Stimulated activated naive CD8-positive, alpha-beta T cell treated with anti-CD3 and anti-CD28 coated beads, Interleukin-15, amount 100 ng/mL, for 72 hours (primary cell): ENCODE measurements at regions not wholly inside any gene's neighbourhood (a gene's known extent, or its start where the extent isn't known, plus 50 kb on each side); places are given as distances from the start of the nearest gene placed in this dataset.

ENCODE experiments used
- ATAC-seq: fragments of 150-1000 bp; cut with Tn5 transposase; 2 replicates; pipeline ENCODE4 v1.10.0; 2021; ENCODE audit warnings: mild to moderate bottlenecking, moderate library complexity
- DNase-seq, 2 donors: peaks; one replicate each; pipeline ENCODE4 v3.0.0; 2021 to 2022
- H3K27ac Mint-ChIP-seq, 2 donors: one replicate each; pipeline ENCODE4 v1.8.0; 2022; ENCODE audit warnings: mild to moderate bottlenecking in 2 of 2, mixed read lengths in 2 of 2, moderate library complexity in 2 of 2
- H3K27me3 Mint-ChIP-seq: one replicate; pipeline ENCODE4 v1.8.0; 2022; ENCODE audit warnings: mixed read lengths
- H3K4me1 Mint-ChIP-seq: one replicate; pipeline ENCODE4 v1.8.0; 2022; ENCODE audit warnings: mild to moderate bottlenecking, mixed read lengths
- H3K4me3 Mint-ChIP-seq, 2 donors: one replicate each; pipeline ENCODE4 v1.8.0; 2022; ENCODE audit warnings: mild to moderate bottlenecking in 2 of 2, mixed read lengths in 2 of 2, moderate library complexity in 1 of 2
- H3K9me3 Mint-ChIP-seq, 2 donors: one replicate each; pipeline ENCODE4 v1.8.0; 2022; ENCODE audit warnings: mixed read lengths in 2 of 2

GRCh38 chr7:86295526-86295925 lies 348.2 kb upstream of the GRM3 start:
- no peak for ATAC-seq
- Mint-ChIP-seq H3K9me3 (no peaks in the 10 kb centered on the region), H3K27ac (no peak overlapping the region), H3K27me3 (no peaks in the 10 kb centered on the region), H3K4me1 (no peaks in the 10 kb centered on the region), H3K4me3 (no peak overlapping the region)
- no peak for DNase-seq

DNA sequence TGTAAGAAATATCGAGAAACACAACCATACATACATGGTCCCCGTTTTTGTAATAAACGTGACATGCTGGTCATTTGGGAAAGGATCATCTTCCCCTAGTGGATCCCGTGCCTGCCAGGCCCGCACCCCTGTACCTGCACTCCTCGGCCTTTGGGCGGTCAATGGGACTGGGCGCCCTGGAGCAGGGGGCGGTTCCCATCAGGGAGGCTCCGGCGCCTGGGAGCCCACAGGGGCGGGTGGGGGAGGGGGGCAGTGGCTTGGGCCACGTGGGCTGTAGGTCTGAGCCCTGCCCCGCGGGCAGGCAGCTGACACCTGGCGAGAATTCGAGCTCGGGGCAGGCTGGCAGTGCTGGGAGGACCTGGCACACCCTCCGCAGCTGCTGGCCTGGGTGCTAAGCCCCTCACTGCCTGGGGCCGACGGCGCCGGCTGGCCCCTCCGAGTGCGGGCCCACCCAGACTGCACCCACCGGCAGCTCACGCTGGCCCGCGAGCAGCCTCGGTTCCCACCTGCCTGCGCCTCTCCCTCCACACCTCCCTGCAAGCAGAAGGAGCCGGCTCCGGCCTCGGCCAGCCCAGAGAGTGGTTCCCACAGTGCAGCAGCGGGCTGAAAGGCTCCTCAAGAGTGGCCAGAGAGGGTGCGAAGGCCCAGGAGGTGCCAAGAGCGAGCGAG lies 361.6 kb upstream of the GRM3 start:
- H3K4me3 Mint-ChIP-seq: no peak overlapping the region
- ATAC-seq (no peak), DNase-seq (no peak)
- no peaks in the 10 kb centered on the region for H3K4me1 Mint-ChIP-seq
- H3K27ac Mint-ChIP-seq: no peak overlapping the region
- no peaks in the 10 kb centered on the region for H3K27me3 Mint-ChIP-seq
- H3K9me3 Mint-ChIP-seq: peaks cover 4 to 7% of the 10 kb centered on the region in 2 donors

DNA sequence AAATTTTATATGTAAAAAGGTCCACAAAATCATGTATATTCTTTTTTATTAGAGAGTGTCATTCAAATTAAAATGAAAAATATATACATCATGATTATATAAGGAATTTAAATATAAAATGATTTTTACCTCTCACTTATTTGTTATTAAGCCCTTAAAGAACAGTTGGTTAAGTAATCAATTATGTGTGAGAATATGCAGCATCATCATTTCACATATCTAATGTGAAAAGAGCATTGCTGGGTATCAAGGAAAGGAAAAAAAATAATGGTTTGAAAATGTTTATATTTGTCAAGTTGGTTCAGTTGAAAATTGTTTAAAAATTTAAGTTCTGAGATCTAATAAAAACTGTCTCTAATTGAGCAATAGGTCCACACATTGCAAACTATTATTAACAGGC lies 363.6 kb upstream of the GRM3 start:
- H3K27me3 Mint-ChIP-seq: no peaks in the 10 kb centered on the region
- H3K9me3 Mint-ChIP-seq: peaks cover 7 to 9% of the 10 kb centered on the region in 2 donors
- H3K4me1 Mint-ChIP-seq: no peaks in the 10 kb centered on the region
- H3K27ac Mint-ChIP-seq: no peak overlapping the region
- ATAC-seq (no peak), DNase-seq (no peak)
- no peak overlapping the region for H3K4me3 Mint-ChIP-seq

- Mint-ChIP-seq H3K9me3 (peaks cover 0 to 5% of the 10 kb centered on the region in 2 donors), H3K4me3 (no peak overlapping the region), H3K27ac (no peak overlapping the region), H3K27me3 (no peaks in the 10 kb centered on the region), H3K4me1 (no peaks in the 10 kb centered on the region)
- ATAC-seq: no peak
- no peak for DNase-seq
These were observed 380.9 kb upstream of the GRM3 start for GRCh38 chr7:86262781-86263180.

DNA sequence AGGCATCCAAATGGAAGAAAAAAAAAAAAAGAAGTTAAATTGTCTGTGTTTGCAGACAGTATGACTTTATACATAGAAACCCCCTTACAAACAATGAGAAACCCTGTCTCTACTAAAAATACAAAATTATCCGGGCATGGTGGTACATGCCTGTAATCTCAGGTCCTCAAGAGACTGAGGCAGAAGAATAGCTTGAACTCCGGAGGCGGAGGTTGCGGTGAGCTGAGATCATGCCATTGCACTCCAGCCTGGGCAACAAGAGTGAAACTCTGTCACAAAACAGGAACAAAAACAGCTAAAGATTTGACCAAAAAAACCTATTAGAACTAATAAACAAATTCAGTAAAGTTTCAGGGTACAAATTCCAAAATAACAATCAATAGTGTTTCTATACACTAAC lies 385.8 kb upstream of the GRM3 start:
- no peaks in the 10 kb centered on the region for H3K4me1 Mint-ChIP-seq
- no peak for ATAC-seq
- H3K27me3 Mint-ChIP-seq: no peaks in the 10 kb centered on the region
- no peak overlapping the region for H3K27ac Mint-ChIP-seq
- no peak overlapping the region for H3K4me3 Mint-ChIP-seq
- no peak for DNase-seq
- H3K9me3 Mint-ChIP-seq: peaks cover 5 to 7% of the 10 kb centered on the region in 2 donors

DNA sequence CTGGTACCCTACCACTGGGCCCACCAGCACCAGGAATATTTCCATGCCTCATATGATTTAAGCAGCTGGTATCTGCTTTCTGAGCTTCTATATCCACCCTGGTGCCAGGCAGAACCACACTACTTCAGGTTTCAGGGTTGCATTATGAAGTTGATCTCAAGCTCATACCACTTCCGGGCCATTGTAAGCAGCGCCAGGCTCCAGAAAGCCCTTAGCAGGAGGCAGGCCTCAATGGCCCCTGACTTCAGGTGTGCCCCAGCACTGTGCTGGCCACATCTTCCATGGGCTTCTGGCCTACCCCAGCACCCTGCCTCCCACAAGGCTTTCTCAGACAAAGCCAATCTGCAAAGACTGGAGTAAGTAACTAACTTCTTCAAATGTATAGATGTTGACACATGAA lies 391.3 kb upstream of the GRM3 start:
- ATAC-seq: no peak
- DNase-seq: no peak
- H3K27ac Mint-ChIP-seq: no peak overlapping the region
- no peaks in the 10 kb centered on the region for H3K27me3 Mint-ChIP-seq
- no peaks in the 10 kb centered on the region for H3K4me1 Mint-ChIP-seq
- H3K4me3 Mint-ChIP-seq: no peak overlapping the region
- peaks cover 5 to 26% of the 10 kb centered on the region in 2 donors for H3K9me3 Mint-ChIP-seq

DNA sequence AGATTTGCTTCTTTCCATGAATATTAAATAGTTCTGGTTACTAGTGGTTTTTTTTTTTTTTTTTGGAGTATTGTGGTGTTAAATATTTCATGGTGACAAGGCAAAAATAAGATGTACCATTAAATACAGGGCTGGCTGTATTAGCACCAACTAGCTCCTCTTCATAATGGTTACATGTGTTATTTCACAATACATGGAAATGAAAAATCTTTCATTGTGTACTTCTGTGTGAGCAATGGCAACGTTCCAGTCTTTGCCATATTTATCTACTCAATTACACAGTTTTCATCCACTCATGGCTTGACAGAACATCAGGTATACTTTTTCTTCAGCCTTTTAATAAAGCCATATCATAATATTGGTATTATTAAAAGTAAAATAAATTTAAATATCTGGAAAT lies 394.7 kb upstream of the GRM3 start:
- no peak for DNase-seq
- H3K27me3 Mint-ChIP-seq: no peaks in the 10 kb centered on the region
- peaks cover 5 to 26% of the 10 kb centered on the region in 2 donors for H3K9me3 Mint-ChIP-seq
- no peak overlapping the region for H3K4me3 Mint-ChIP-seq
- no peak overlapping the region for H3K27ac Mint-ChIP-seq
- H3K4me1 Mint-ChIP-seq: no peaks in the 10 kb centered on the region
- ATAC-seq: no peak

GRCh38 chr7:86243171-86243570 lies 400.5 kb upstream of the GRM3 start:
- ATAC-seq (no peak), DNase-seq (no peak)
- Mint-ChIP-seq H3K27ac (no peak overlapping the region), H3K9me3 (peaks cover 0 to 10% of the 10 kb centered on the region in 2 donors), H3K27me3 (no peaks in the 10 kb centered on the region), H3K4me3 (no peak overlapping the region), H3K4me1 (no peaks in the 10 kb centered on the region)

DNA sequence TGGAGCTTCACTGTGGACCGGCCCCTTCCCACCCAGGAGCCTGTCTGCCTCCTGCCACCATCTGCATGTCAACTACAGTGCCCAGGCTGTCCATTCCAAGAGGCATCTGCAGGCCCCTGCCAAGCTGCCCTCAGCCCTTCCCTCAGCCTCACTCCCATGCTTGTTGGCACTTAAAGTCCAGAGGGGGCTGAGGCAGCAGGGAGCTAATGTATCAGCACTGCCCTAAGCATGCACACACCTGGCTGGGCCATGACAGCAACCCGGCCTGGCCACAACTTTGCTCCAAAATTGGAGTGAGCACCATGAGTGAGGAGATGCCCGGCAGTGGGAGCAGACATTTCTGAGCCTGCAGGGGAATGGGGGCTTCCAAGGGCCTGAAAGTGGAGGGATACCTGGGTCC lies 417.5 kb upstream of the GRM3 start:
- H3K9me3 Mint-ChIP-seq: peaks cover 7 to 36% of the 10 kb centered on the region in 2 donors
- no peak overlapping the region for H3K27ac Mint-ChIP-seq
- H3K4me1 Mint-ChIP-seq: no peaks in the 10 kb centered on the region
- ATAC-seq (no peak), DNase-seq (no peak)
- no peak overlapping the region for H3K4me3 Mint-ChIP-seq
- H3K27me3 Mint-ChIP-seq: no peaks in the 10 kb centered on the region

DNA sequence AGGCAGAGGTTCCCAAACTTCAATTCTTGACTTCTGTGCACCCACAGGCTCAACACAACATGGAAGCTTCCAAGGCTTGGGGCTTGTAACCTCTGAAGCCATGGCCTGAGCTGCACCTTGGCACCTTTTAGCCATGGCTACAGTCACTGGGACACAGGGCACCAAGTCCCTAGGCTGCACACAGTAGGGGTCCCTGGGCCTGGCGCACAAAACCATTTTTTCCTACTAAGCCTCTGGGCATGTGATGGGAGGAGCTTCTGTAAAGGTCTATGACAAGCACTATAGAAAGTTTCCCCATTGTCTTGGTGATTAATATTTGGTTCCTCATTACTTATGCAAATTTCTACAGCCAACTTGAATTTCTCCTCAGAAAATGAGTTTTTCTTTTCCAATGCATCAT lies 420.9 kb upstream of the GRM3 start:
- DNase-seq: no peak
- Mint-ChIP-seq H3K4me3 (no peak overlapping the region), H3K27ac (no peak overlapping the region), H3K9me3 (peaks cover 7 to 39% of the 10 kb centered on the region in 2 donors), H3K27me3 (no peaks in the 10 kb centered on the region), H3K4me1 (no peaks in the 10 kb centered on the region)
- no peak for ATAC-seq

GRCh38 chr7:86214734-86215133 lies 429.0 kb upstream of the GRM3 start:
- Mint-ChIP-seq H3K27me3 (no peaks in the 10 kb centered on the region), H3K9me3 (no peaks in the 10 kb centered on the region), H3K27ac (no peak overlapping the region), H3K4me1 (no peaks in the 10 kb centered on the region), H3K4me3 (no peak overlapping the region)
- DNase-seq (no peak), ATAC-seq (no peak)

- Mint-ChIP-seq H3K4me1 (no peaks in the 10 kb centered on the region), H3K27me3 (no peaks in the 10 kb centered on the region), H3K9me3 (no peaks in the 10 kb centered on the region), H3K27ac (no peak overlapping the region), H3K4me3 (no peak overlapping the region)
- ATAC-seq (no peak), DNase-seq (no peak)
These were observed 430.7 kb upstream of the GRM3 start for GRCh38 chr7:86212976-86213375.

GRCh38 chr7:86209036-86209435 lies 434.7 kb upstream of the GRM3 start:
- Mint-ChIP-seq H3K9me3 (no peaks in the 10 kb centered on the region), H3K4me1 (no peaks in the 10 kb centered on the region), H3K27ac (no peak overlapping the region), H3K4me3 (no peak overlapping the region), H3K27me3 (no peaks in the 10 kb centered on the region)
- ATAC-seq: peak; percentile 12
- DNase-seq: no peak

- DNase-seq: no peak
- ATAC-seq: peak; percentile 28
- Mint-ChIP-seq H3K27me3 (no peaks in the 10 kb centered on the region), H3K27ac (no peak overlapping the region), H3K9me3 (no peaks in the 10 kb centered on the region), H3K4me3 (no peak overlapping the region), H3K4me1 (no peaks in the 10 kb centered on the region)
These were observed 436.0 kb upstream of the GRM3 start for GRCh38 chr7:86207740-86208139.

DNA sequence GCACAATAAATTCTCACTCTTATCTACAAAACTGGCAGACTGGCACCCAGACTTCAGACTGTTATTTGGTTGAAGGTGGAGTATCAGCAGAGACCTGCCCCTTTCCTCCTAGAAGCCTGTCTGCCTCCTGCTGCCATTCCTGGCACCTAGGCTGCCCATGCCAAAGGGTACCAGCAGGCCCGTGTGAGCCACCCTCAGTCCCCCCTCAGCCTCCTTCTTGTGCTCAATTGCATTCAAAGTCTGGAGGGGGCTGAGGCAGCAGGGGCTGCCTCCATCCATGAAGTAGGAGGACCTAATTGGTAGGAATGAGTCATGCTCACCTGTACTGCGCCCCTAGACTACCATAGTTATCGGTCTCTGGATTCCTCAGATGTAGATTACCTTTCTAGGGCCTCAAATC lies 440.9 kb upstream of the GRM3 start:
- Mint-ChIP-seq H3K4me1 (no peaks in the 10 kb centered on the region), H3K4me3 (no peak overlapping the region), H3K27ac (no peak overlapping the region), H3K9me3 (peaks cover 0 to 9% of the 10 kb centered on the region in 2 donors), H3K27me3 (no peaks in the 10 kb centered on the region)
- ATAC-seq: no peak
- DNase-seq: no peak

- ATAC-seq: no peak
- peaks cover 0 to 9% of the 10 kb centered on the region in 2 donors for H3K9me3 Mint-ChIP-seq
- H3K4me1 Mint-ChIP-seq: no peaks in the 10 kb centered on the region
- no peaks in the 10 kb centered on the region for H3K27me3 Mint-ChIP-seq
- no peak for DNase-seq
- no peak overlapping the region for H3K4me3 Mint-ChIP-seq
- H3K27ac Mint-ChIP-seq: no peak overlapping the region
These were observed 441.9 kb upstream of the GRM3 start for GRCh38 chr7:86201767-86202166.

DNA sequence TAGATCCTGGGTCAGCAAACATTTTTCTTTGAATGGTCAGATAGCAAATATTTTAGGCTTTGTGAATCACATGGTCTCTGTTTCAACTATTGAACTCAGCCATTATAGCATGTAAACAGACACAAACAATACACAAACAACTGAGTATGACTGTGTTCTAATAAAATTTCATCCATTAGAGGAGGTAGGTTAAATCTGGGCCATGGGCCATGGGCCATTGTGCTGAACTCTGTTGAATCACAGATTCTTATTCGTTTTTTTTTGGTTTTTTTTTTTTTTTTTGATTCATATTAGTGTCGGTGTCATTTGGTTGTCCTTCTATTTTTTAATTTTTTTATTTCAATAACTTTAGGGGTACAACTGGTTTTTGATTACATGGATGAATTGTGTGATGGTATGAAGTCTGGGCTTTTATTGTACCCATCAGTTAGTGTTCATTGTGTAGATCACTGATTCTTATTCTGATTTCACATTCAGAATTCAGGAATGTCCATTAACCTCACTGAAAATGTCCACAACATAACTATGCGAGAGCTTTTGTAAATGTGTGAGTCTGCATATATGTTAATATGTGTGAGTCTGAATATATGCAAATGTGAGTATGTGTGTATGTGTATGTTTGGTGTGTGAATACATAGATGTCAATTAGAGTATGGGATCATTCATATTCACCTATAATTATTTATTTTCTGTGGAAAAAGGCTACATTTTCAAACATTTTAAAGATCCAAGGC lies 443.7 kb upstream of the GRM3 start:
- H3K27me3 Mint-ChIP-seq: no peaks in the 10 kb centered on the region
- ATAC-seq (no peak), DNase-seq (no peak)
- H3K4me3 Mint-ChIP-seq: no peak overlapping the region
- no peaks in the 10 kb centered on the region for H3K4me1 Mint-ChIP-seq
- H3K9me3 Mint-ChIP-seq: peaks cover 4 to 9% of the 10 kb centered on the region in 2 donors
- no peak overlapping the region for H3K27ac Mint-ChIP-seq
